ENCODE measurements at regions not wholly inside any gene's neighbourhood (a gene's known extent, or its start where the extent isn't known, plus 50 kb on each side); places are given as distances from the start of the nearest gene placed in this dataset.
A peak's percentile ranks its signal among the peaks of the same experiment; 100 is the strongest.

GRCh38 chr10:31129271-31129670 lies 97.6 kb upstream of the ZNF438 start:
- no peaks in the 10 kb centered on the region for H3K27me3 ChIP-seq (ENCODE audit: low read length)
- H3K9me3 ChIP-seq (ENCODE audit: low read length) = no peaks in the 10 kb centered on the region
- H4K20me1 ChIP-seq (ENCODE audit: insufficient read depth, low read depth, low read length) = no peaks in the 10 kb centered on the region
- H3K4me1 ChIP-seq (ENCODE audit: low read length) = peaks cover 9% of the 10 kb centered on the region
- H3K4me3 ChIP-seq (ENCODE audit: low read length) = no peak overlapping the region
- DNase-seq = no peak
- H3K4me2 ChIP-seq (ENCODE audit: low read depth, low read length, poor library complexity, severe bottlenecking) = no peak overlapping the region
- H3K9me2 ChIP-seq (replicated peaks; ENCODE audit: insufficient read depth, low read length) = no peaks in the 10 kb centered on the region
- H3K36me3 ChIP-seq (ENCODE audit: insufficient read depth, low read length) = no peaks in the 10 kb centered on the region
- H3K79me2 ChIP-seq (ENCODE audit: low read length) = no peaks in the 10 kb centered on the region
- H2AFZ ChIP-seq (ENCODE audit: low read length) = no peak overlapping the region
- H3K9ac ChIP-seq (ENCODE audit: low read length) = no peak overlapping the region
- no peak overlapping the region for H3K27ac ChIP-seq (ENCODE audit: low read length)

DNA sequence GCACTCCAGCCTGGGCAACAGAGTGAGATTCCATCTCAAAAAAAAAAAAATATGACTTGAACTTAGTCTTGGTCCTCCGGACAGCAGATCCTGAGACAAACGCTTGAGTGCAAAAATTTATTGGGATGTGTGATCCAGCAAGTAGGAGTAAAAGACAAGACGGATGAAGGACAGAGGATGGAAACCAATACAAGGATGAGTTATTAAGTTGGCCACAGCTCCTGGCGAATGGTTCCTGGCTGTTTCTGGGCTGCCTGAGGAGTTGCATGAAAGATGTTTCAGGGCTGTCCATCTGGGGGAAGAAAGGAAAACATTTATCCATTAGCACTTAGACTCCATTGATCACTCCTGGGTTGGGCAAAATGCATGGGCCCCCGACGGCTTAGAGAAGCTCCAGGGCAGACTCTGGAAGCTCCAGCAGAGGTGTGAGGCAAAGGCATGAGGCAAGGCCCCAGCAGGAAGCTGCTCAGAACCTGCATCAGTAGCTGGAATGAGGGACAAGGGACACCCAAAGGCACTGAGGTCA lies 98.3 kb upstream of the ZNF438 start:
- Histone ChIP-seq H3K79me2 (ENCODE audit: low read length) (no peaks in the 10 kb centered on the region), H3K9me2 (replicated peaks; ENCODE audit: insufficient read depth, low read length) (no peaks in the 10 kb centered on the region), H3K4me3 (ENCODE audit: low read length) (no peak overlapping the region), H3K4me1 (ENCODE audit: low read length) (peaks cover 14% of the 10 kb centered on the region), H3K36me3 (ENCODE audit: insufficient read depth, low read length) (no peaks in the 10 kb centered on the region), H3K9ac (ENCODE audit: low read length) (no peak overlapping the region), H2AFZ (ENCODE audit: low read length) (no peak overlapping the region), H3K4me2 (ENCODE audit: low read depth, low read length, poor library complexity, severe bottlenecking) (no peak overlapping the region), H3K27me3 (ENCODE audit: low read length) (no peaks in the 10 kb centered on the region), H3K9me3 (ENCODE audit: low read length) (no peaks in the 10 kb centered on the region), H4K20me1 (ENCODE audit: insufficient read depth, low read depth, low read length) (no peaks in the 10 kb centered on the region), H3K27ac (ENCODE audit: low read length) (no peak overlapping the region)
- no peak for DNase-seq

GRCh38 chr10:31130406-31130805 lies 98.7 kb upstream of the ZNF438 start:
- no peak overlapping the region for H3K4me2 ChIP-seq (ENCODE audit: low read depth, low read length, poor library complexity, severe bottlenecking)
- H3K36me3 ChIP-seq (ENCODE audit: insufficient read depth, low read length) = no peaks in the 10 kb centered on the region
- H3K9ac ChIP-seq (ENCODE audit: low read length) = no peak overlapping the region
- H4K20me1 ChIP-seq (ENCODE audit: insufficient read depth, low read depth, low read length) = no peaks in the 10 kb centered on the region
- H3K4me3 ChIP-seq (ENCODE audit: low read length) = no peak overlapping the region
- H3K4me1 ChIP-seq (ENCODE audit: low read length) = peaks cover 14% of the 10 kb centered on the region
- H3K79me2 ChIP-seq (ENCODE audit: low read length) = no peaks in the 10 kb centered on the region
- no peak overlapping the region for H2AFZ ChIP-seq (ENCODE audit: low read length)
- H3K9me2 ChIP-seq (replicated peaks; ENCODE audit: insufficient read depth, low read length) = no peaks in the 10 kb centered on the region
- no peaks in the 10 kb centered on the region for H3K9me3 ChIP-seq (ENCODE audit: low read length)
- no peak overlapping the region for H3K27ac ChIP-seq (ENCODE audit: low read length)
- no peak for DNase-seq
- no peaks in the 10 kb centered on the region for H3K27me3 ChIP-seq (ENCODE audit: low read length)

GRCh38 chr10:31131251-31131650 lies 99.6 kb upstream of the ZNF438 start:
- Histone ChIP-seq H3K9me2 (replicated peaks; ENCODE audit: insufficient read depth, low read length) (no peaks in the 10 kb centered on the region), H2AFZ (ENCODE audit: low read length) (no peak overlapping the region), H3K9ac (ENCODE audit: low read length) (no peak overlapping the region), H3K79me2 (ENCODE audit: low read length) (no peaks in the 10 kb centered on the region), H3K27ac (ENCODE audit: low read length) (no peak overlapping the region), H3K4me1 (ENCODE audit: low read length) (peaks cover 14% of the 10 kb centered on the region), H3K4me3 (ENCODE audit: low read length) (no peak overlapping the region), H3K4me2 (ENCODE audit: low read depth, low read length, poor library complexity, severe bottlenecking) (no peak overlapping the region), H4K20me1 (ENCODE audit: insufficient read depth, low read depth, low read length) (no peaks in the 10 kb centered on the region), H3K9me3 (ENCODE audit: low read length) (no peaks in the 10 kb centered on the region), H3K36me3 (ENCODE audit: insufficient read depth, low read length) (no peaks in the 10 kb centered on the region), H3K27me3 (ENCODE audit: low read length) (no peaks in the 10 kb centered on the region)
- DNase-seq = no peak

GRCh38 chr10:31132681-31133244 lies 101.1 kb upstream of the ZNF438 start:
- Histone ChIP-seq H3K4me2 (ENCODE audit: low read depth, low read length, poor library complexity, severe bottlenecking) (no peak overlapping the region), H4K20me1 (ENCODE audit: insufficient read depth, low read depth, low read length) (no peaks in the 10 kb centered on the region), H3K27ac (ENCODE audit: low read length) (no peak overlapping the region), H2AFZ (ENCODE audit: low read length) (no peak overlapping the region), H3K9ac (ENCODE audit: low read length) (no peak overlapping the region), H3K9me2 (replicated peaks; ENCODE audit: insufficient read depth, low read length) (no peaks in the 10 kb centered on the region), H3K27me3 (ENCODE audit: low read length) (no peaks in the 10 kb centered on the region), H3K36me3 (ENCODE audit: insufficient read depth, low read length) (no peaks in the 10 kb centered on the region), H3K79me2 (ENCODE audit: low read length) (no peaks in the 10 kb centered on the region), H3K9me3 (ENCODE audit: low read length) (no peaks in the 10 kb centered on the region), H3K4me1 (ENCODE audit: low read length) (peaks cover 14% of the 10 kb centered on the region), H3K4me3 (ENCODE audit: low read length) (no peak overlapping the region)
- no peak for DNase-seq

DNA sequence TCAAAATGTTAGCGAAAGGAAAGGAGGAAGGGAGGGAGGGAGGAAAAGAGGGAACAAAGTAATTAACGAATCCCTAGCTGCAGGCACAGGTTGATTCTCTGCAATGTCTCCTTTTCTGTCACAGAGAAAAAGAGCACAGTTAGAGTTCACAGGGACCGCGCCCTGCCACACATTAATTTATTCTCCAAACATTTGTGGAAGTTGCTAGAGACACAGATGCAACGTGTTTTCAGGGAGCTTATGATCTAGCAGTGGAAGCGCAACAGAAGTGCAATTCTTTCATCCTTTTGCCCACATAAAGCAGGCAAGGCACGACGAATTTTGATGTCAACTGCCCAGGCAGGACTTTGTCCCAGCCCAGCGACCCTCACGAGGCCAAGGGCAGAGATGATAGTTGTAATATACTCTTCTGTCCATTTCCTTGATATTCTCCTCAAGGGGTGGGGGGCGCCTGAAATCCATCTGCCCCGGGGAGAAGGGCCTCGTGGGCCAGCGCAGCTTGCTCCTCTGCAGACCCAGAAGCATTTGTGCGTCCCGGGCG lies 101.7 kb upstream of the ZNF438 start:
- Histone ChIP-seq H3K4me3 (ENCODE audit: low read length) (peak overlapping the region; percentile 79; the same call in 1 of the 2 replicates), H4K20me1 (ENCODE audit: insufficient read depth, low read depth, low read length) (no peaks in the 10 kb centered on the region), H3K27ac (ENCODE audit: low read length) (no peak overlapping the region), H3K9me2 (replicated peaks; ENCODE audit: insufficient read depth, low read length) (no peaks in the 10 kb centered on the region), H3K9ac (ENCODE audit: low read length) (peak overlapping the region; percentile 83; the same call in 1 of the 2 replicates), H3K79me2 (ENCODE audit: low read length) (no peaks in the 10 kb centered on the region), H3K27me3 (ENCODE audit: low read length) (no peaks in the 10 kb centered on the region), H3K9me3 (ENCODE audit: low read length) (no peaks in the 10 kb centered on the region), H3K36me3 (ENCODE audit: insufficient read depth, low read length) (no peaks in the 10 kb centered on the region), H3K4me1 (ENCODE audit: low read length) (peaks cover 14% of the 10 kb centered on the region), H2AFZ (ENCODE audit: low read length) (peak overlapping the region; percentile 99), H3K4me2 (ENCODE audit: low read depth, low read length, poor library complexity, severe bottlenecking) (peak overlapping the region; percentile 93)
- no peak for DNase-seq

DNA sequence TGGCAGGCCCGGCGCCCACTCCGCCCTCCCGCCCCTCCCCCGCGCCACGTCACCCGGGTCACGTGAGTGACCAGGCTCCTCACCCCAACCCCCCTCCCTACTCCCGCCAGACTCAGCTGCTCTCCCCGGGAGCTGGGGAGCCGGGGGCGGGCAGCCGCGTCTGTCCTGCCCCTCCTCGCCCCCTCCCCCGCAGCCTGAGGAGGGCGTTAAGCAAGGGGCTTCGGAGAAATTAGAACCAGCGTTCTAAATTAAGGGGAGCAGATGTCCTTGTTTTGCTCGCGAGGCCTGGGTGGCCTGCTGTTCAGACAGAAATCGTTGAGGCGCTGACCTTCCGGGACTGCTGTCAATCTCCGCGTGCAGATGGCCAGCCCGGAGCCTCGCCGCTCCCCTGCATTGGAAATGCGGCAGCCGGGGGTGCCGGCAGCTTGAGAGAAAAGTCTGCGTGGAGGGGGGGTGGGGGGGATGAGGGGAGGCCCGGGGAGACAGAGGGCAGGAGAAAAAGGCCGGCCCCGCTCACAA lies 102.2 kb upstream of the ZNF438 start:
- Histone ChIP-seq H3K4me3 (ENCODE audit: low read length) (peak overlapping the region; percentile 79), H3K36me3 (ENCODE audit: insufficient read depth, low read length) (no peaks in the 10 kb centered on the region), H3K9ac (ENCODE audit: low read length) (peak overlapping the region; percentile 83), H3K9me3 (ENCODE audit: low read length) (no peaks in the 10 kb centered on the region), H3K4me2 (ENCODE audit: low read depth, low read length, poor library complexity, severe bottlenecking) (peak overlapping the region; percentile 93), H3K4me1 (ENCODE audit: low read length) (peaks cover 14% of the 10 kb centered on the region), H2AFZ (ENCODE audit: low read length) (peak overlapping the region; percentile 99), H3K27me3 (ENCODE audit: low read length) (no peaks in the 10 kb centered on the region), H4K20me1 (ENCODE audit: insufficient read depth, low read depth, low read length) (no peaks in the 10 kb centered on the region), H3K9me2 (replicated peaks; ENCODE audit: insufficient read depth, low read length) (no peaks in the 10 kb centered on the region), H3K27ac (ENCODE audit: low read length) (no peak overlapping the region), H3K79me2 (ENCODE audit: low read length) (no peaks in the 10 kb centered on the region)
- peak; percentile 83 for DNase-seq

DNA sequence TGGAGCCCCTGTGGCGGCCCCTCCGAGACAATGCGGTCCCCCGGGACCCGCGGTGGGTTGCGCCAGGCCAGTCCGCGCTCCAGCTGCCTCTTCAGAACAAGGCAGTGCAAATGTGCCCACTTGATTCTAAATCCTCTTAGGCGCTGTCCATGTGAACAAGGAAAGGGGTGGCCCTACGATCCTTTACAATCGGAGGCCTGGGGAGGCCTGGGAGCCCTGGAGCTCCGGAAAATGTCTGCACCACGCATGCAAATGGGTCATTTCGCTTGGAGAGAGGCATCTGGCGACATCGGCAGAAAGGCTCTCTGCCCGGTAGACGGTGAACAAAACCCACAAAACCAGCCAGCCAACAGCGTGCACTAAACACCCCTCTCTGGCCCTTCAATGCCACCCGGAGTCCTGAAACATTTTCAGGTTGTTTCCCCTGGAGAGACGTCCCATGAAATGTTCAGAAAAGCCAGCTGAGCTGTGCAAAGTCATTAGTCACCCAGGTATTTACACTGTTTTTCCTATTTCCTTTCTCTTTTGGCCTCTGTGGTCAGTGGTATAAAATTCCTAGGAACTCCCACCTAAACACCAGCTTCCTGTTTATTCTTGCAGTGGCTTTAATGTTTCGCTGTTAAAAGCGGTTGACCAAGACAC lies 102.8 kb upstream of the ZNF438 start:
- Histone ChIP-seq H4K20me1 (ENCODE audit: insufficient read depth, low read depth, low read length) (no peaks in the 10 kb centered on the region), H3K9me3 (ENCODE audit: low read length) (no peaks in the 10 kb centered on the region), H3K4me1 (ENCODE audit: low read length) (peaks cover 14% of the 10 kb centered on the region), H3K4me2 (ENCODE audit: low read depth, low read length, poor library complexity, severe bottlenecking) (peak overlapping the region; percentile 93), H3K79me2 (ENCODE audit: low read length) (no peaks in the 10 kb centered on the region), H3K4me3 (ENCODE audit: low read length) (peak overlapping the region; percentile 79), H2AFZ (ENCODE audit: low read length) (peak overlapping the region; percentile 83), H3K9ac (ENCODE audit: low read length) (peak overlapping the region; percentile 83), H3K36me3 (ENCODE audit: insufficient read depth, low read length) (no peaks in the 10 kb centered on the region), H3K9me2 (replicated peaks; ENCODE audit: insufficient read depth, low read length) (no peaks in the 10 kb centered on the region), H3K27me3 (ENCODE audit: low read length) (no peaks in the 10 kb centered on the region), H3K27ac (ENCODE audit: low read length) (no peak overlapping the region)
- DNase-seq = peak; percentile 48

Data from Karpas-422 (cell line).